IMR-90 (cell line): ENCODE measurements at regions not wholly inside any gene's neighbourhood (a gene's known extent, or its start where the extent isn't known, plus 50 kb on each side); places are given as distances from the start of the nearest gene placed in this dataset.

Source experiments
- ATAC-seq: fragments of 200-7000 bp; cut with Tn5 transposase; 2 replicates; pipeline ENCODE4 v1.9.1; 2020; ENCODE audit warnings: low read depth, mild to moderate bottlenecking, moderate library complexity
- BruUV-seq: library from RNA; stranded (reverse); fragments of 400-500 nt; replicated peaks from 2 replicates; lab custom pipeline; 2021; lab: Mats Ljungman, UMichigan
- CTCF ChIA-PET: fragments of 300-600 bp; formaldehyde crosslinking; extraction: SDS; loops from one replicate; lab custom pipeline; 2021; ENCODE audit warnings: antibody characterized with exemption; lab: Yijun Ruan, JAX
- POLR2A ChIA-PET: fragments of 300-600 bp; sonication (Branson Sonifier 250); formaldehyde crosslinking; loops from one replicate; lab custom pipeline; 2022; ENCODE audit warnings: antibody characterized with exemption; ENCODE audit not compliant: unreplicated experiment; lab: Charles Lee
- DNase-seq: peaks from one replicate; pipeline ENCODE4 v3.0.0; 2013
- H2AFZ ChIP-seq: replicated peaks from 2 replicates; pipeline ENCODE3; 2013; ENCODE audit warnings: low read length, mild to moderate bottlenecking; ENCODE audit not compliant: poor library complexity
- H2AK5ac ChIP-seq: 2 replicates; pipeline ENCODE4 v1.6.1; 2013; ENCODE audit warnings: low read depth, low read length, inconsistent platforms
- H2AK9ac ChIP-seq: replicated peaks from 2 replicates; pipeline ENCODE3; 2013; ENCODE audit warnings: mild to moderate bottlenecking, low read depth, low read length, moderate library complexity; ENCODE audit not compliant: poor library complexity
- H2BK120ac ChIP-seq: 2 replicates; pipeline ENCODE4 v1.6.1; 2013; ENCODE audit warnings: low read depth, low read length, inconsistent platforms
- H2BK15ac ChIP-seq: 3 replicates; pipeline ENCODE4 v1.6.1; 2013; ENCODE audit warnings: low read depth, low read length, inconsistent platforms
- H2BK20ac ChIP-seq: 2 replicates; pipeline ENCODE4 v1.6.1; 2013; ENCODE audit warnings: low read depth, mild to moderate bottlenecking, inconsistent platforms, low read length, moderate library complexity
- H2BK5ac ChIP-seq: 2 replicates; pipeline ENCODE4 v1.6.1; 2013; ENCODE audit warnings: mild to moderate bottlenecking, low read depth, low read length, inconsistent platforms; ENCODE audit not compliant: poor library complexity, severe bottlenecking
- H3K14ac ChIP-seq: replicated peaks from 2 replicates; pipeline ENCODE4 v1.6.1; 2013; ENCODE audit warnings: low read depth, low read length, inconsistent platforms
- H3K18ac ChIP-seq: 2 replicates; pipeline ENCODE4 v1.6.1; 2013; ENCODE audit warnings: low read depth, low read length, control low read depth
- H3K23ac ChIP-seq: 2 replicates; pipeline ENCODE4 v1.6.1; 2013; ENCODE audit warnings: low read depth, low read length, inconsistent platforms
- H3K27ac ChIP-seq: 2 replicates; pipeline ENCODE4 v1.5.1; 2013; ENCODE audit warnings: mild to moderate bottlenecking, control low read depth, low read length; ENCODE audit not compliant: insufficient read depth
- H3K27me3 ChIP-seq: 2 replicates; pipeline ENCODE4 v1.6.1; 2013; ENCODE audit warnings: low read length; ENCODE audit not compliant: control insufficient read depth, insufficient read depth
- H3K36me3 ChIP-seq: 2 replicates; pipeline ENCODE4 v1.6.1; 2013; ENCODE audit warnings: low read length, mixed read lengths; ENCODE audit not compliant: control insufficient read depth, insufficient read depth
- H3K4ac ChIP-seq: 2 replicates; pipeline ENCODE4 v1.6.1; 2013; ENCODE audit warnings: low read depth, low read length, inconsistent platforms
- H3K4me1 ChIP-seq: 2 replicates; pipeline ENCODE4 v1.6.1; 2013; ENCODE audit warnings: low read length, mixed read lengths; ENCODE audit not compliant: control insufficient read depth, insufficient read depth
- H3K4me2 ChIP-seq: 2 replicates; pipeline ENCODE4 v1.6.1; 2013; ENCODE audit warnings: low read depth, mild to moderate bottlenecking, control low read depth, low read length, moderate library complexity
- H3K4me3 ChIP-seq: 2 replicates; pipeline ENCODE4 v1.5.1; 2013; ENCODE audit warnings: low read depth, mild to moderate bottlenecking, control low read depth, low read length, moderate library complexity; ENCODE audit not compliant: insufficient read depth
- H3K56ac ChIP-seq: 2 replicates; pipeline ENCODE4 v1.6.1; 2013; ENCODE audit warnings: low read length, inconsistent platforms; ENCODE audit not compliant: insufficient read depth; ENCODE audit errors: extremely low read depth
- H3K79me1 ChIP-seq, 2 experiments: 2 replicates each; pipeline ENCODE4 v1.6.1; 2013; ENCODE audit warnings: low read length in 2 of 2, inconsistent platforms in 1 of 2, low read depth in 1 of 2
- H3K9ac ChIP-seq: 2 replicates; pipeline ENCODE4 v1.6.1; 2013; ENCODE audit warnings: low read depth, low read length, control low read depth
- H3K9me1 ChIP-seq: 2 replicates; pipeline ENCODE4 v1.6.1; 2013; ENCODE audit warnings: low read length, inconsistent platforms; ENCODE audit not compliant: insufficient read depth
- H3K9me3 ChIP-seq: 2 replicates; pipeline ENCODE4 v1.6.1; 2013; ENCODE audit warnings: low read length; ENCODE audit not compliant: control insufficient read depth, insufficient read depth
- H4K20me1 ChIP-seq: 2 replicates; pipeline ENCODE4 v1.6.1; 2013; ENCODE audit warnings: low read length, inconsistent platforms; ENCODE audit not compliant: insufficient read depth
- H4K5ac ChIP-seq: 2 replicates; pipeline ENCODE4 v1.6.1; 2013; ENCODE audit warnings: mild to moderate bottlenecking, low read depth, low read length, control low read depth
- H4K8ac ChIP-seq, 2 experiments: 2 replicates each; pipeline ENCODE4 v1.6.1; 2013; ENCODE audit warnings: low read depth in 2 of 2, low read length in 2 of 2, control low read depth in 1 of 2, inconsistent platforms in 1 of 2
- H4K91ac ChIP-seq: 2 replicates; pipeline ENCODE4 v1.6.1; 2013; ENCODE audit warnings: low read depth, low read length, inconsistent platforms; ENCODE audit not compliant: insufficient read depth
- CEBPB ChIP-seq: IDR thresholded peaks from 2 replicates; pipeline ENCODE4 v1.6.1; 2012; ENCODE audit warnings: low read depth, low read length, improper control_type of control experiment
- CHD1 ChIP-seq: IDR thresholded peaks from 2 replicates; pipeline ENCODE4 v1.6.1; 2012; ENCODE audit warnings: low read depth, low read length, improper control_type of control experiment
- FOS ChIP-seq: fragments of 150-350 bp; IDR thresholded peaks from 2 replicates; pipeline ENCODE4 v1.6.1; 2016; ENCODE audit warnings: low read depth, low read length
- MAFK ChIP-seq: IDR thresholded peaks from 2 replicates; pipeline ENCODE4 v1.6.1; 2012; ENCODE audit warnings: low read depth, low read length, improper control_type of control experiment
- MAZ ChIP-seq: IDR thresholded peaks from 2 replicates; pipeline ENCODE4 v1.6.1; 2012; ENCODE audit warnings: low read depth, mild to moderate bottlenecking, low read length, improper control_type of control experiment, moderate library complexity, borderline replicate concordance
- MXI1 ChIP-seq: IDR thresholded peaks from 2 replicates; pipeline ENCODE4 v1.6.1; 2012; ENCODE audit warnings: low read depth, mild to moderate bottlenecking, low read length, moderate library complexity, borderline replicate concordance
- NFE2L2 ChIP-seq: fragments of 150-350 bp; IDR thresholded peaks from 2 replicates; pipeline ENCODE4 v1.6.1; 2016; ENCODE audit warnings: low read depth, mild to moderate bottlenecking, low read length
- POLR2A ChIP-seq: IDR thresholded peaks from 2 replicates; pipeline ENCODE4 v1.6.1; 2012; ENCODE audit warnings: mild to moderate bottlenecking, low read depth, low read length
- RAD21 ChIP-seq: IDR thresholded peaks from 2 replicates; pipeline ENCODE4 v1.6.1; 2012; ENCODE audit warnings: low read length, improper control_type of control experiment
- SMC3 ChIP-seq: fragments of 150-350 bp; IDR thresholded peaks from 2 replicates; pipeline ENCODE4 v1.6.1; 2016; ENCODE audit warnings: low read depth, mild to moderate bottlenecking, antibody characterized with exemption, low read length, moderate library complexity
- WGBS, 2 experiments: methylation state at CpG; one replicate each; pipeline versions ENCODE4 v1.1.5 to v1.1.7; 2013; ENCODE audit warnings: missing lambda C conversion rate in 2 of 2; ENCODE audit not compliant: insufficient read length in 1 of 2; ENCODE audit errors: extremely low coverage in 2 of 2; 5-methylcytosine and 5-hydroxymethylcytosine counted together
- dilution Hi-C: fragments of 300-500 bp; cut with HindIII; formaldehyde crosslinking; loops from one replicate; pipeline ENCODE4 v1.14.3; 2018; ENCODE audit warnings: low sequenced_read_pairs; ENCODE audit not compliant: unreplicated experiment
- in situ Hi-C: fragments of 300-500 bp; cut with MboI; formaldehyde crosslinking; loops from 3 replicates; pipeline ENCODE4 v1.14.3; 2019; ENCODE audit warnings: low sequenced_read_pairs, inconsistent platforms, mixed read lengths
- intact Hi-C: fragments of 100-400 bp; cut with micrococcal nuclease; formaldehyde crosslinking; loops from 2 replicates; pipeline ENCODE4 v1.10.0; 2022
- TF ChIP-seq, protein P1 (sequence below): conservative IDR thresholded peaks from 2 replicates; pipeline ENCODE4 v1.5.1; 2012; ENCODE audit warnings: mild to moderate bottlenecking, low read depth, low read length, improper control_type of control experiment
- TF ChIP-seq, protein P2 (sequence below): fragments of 150-350 bp; IDR thresholded peaks from 2 replicates; pipeline ENCODE4 v1.6.1; 2017; ENCODE audit warnings: mild to moderate bottlenecking, antibody characterized with exemption, low read length, low read depth
- TF ChIP-seq, protein P3 (sequence below): fragments of 150-350 bp; IDR thresholded peaks from 2 replicates; pipeline ENCODE4 v1.6.1; 2016; ENCODE audit warnings: low read depth, mild to moderate bottlenecking, low read length, moderate library complexity, borderline replicate concordance

DNA sequence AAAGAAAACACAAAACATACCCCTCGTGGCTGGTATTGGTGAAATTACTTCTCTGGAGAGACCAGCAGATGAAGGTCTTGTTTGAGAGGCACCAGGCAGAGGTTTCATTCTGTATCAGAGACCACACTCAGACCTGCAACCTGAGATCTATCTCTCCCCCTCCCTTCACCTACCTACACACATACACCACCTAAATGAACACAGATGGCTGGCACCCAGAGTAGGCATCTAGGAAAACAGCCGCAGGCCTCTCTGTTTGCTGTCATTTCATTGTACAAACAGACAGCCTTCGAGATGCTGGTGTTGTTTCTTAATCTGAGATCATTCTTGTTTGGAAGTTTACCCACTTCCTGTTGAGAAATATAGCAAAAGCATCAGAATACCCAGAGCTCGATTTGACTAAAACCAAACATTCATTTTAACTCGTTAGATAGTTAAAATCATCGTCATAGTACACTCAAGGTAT lies 173.9 kb upstream of the SLC25A13 start:
- Histone ChIP-seq H3K18ac (no peak overlapping the region), H3K9ac (no peak overlapping the region), H3K4me2 (no peak overlapping the region), H4K5ac (no peak overlapping the region), H2BK15ac (no peak overlapping the region), H4K20me1 (no peaks in the 10 kb centered on the region), H3K4me1 (no peaks in the 10 kb centered on the region), H3K14ac (no peak overlapping the region), H3K23ac (no peak overlapping the region), H3K79me1 (no peaks in the 10 kb centered on the region), H2BK5ac (no peak overlapping the region), H4K91ac (no peak overlapping the region), H2AK5ac (no peak overlapping the region), H4K8ac (no peak overlapping the region), H3K36me3 (no peaks in the 10 kb centered on the region), H2BK120ac (no peak overlapping the region), H3K56ac (no peak overlapping the region), H3K27me3 (no peaks in the 10 kb centered on the region), H3K4ac (no peak overlapping the region), H2BK20ac (no peak overlapping the region), H2AFZ (no peak overlapping the region), H3K27ac (no peak overlapping the region), H3K4me3 (no peak overlapping the region), H3K9me3 (no peaks in the 10 kb centered on the region), H2AK9ac (no peak overlapping the region), H3K9me1 (no peaks in the 10 kb centered on the region)
- intact Hi-C loops: no loop called here
- ChIA-PET POLR2A (no interaction called here), CTCF (no interaction called here)
- in situ Hi-C loops: no loop called here
- no TSS peak for BruUV-seq
- TF ChIP-seq, protein P1, sequence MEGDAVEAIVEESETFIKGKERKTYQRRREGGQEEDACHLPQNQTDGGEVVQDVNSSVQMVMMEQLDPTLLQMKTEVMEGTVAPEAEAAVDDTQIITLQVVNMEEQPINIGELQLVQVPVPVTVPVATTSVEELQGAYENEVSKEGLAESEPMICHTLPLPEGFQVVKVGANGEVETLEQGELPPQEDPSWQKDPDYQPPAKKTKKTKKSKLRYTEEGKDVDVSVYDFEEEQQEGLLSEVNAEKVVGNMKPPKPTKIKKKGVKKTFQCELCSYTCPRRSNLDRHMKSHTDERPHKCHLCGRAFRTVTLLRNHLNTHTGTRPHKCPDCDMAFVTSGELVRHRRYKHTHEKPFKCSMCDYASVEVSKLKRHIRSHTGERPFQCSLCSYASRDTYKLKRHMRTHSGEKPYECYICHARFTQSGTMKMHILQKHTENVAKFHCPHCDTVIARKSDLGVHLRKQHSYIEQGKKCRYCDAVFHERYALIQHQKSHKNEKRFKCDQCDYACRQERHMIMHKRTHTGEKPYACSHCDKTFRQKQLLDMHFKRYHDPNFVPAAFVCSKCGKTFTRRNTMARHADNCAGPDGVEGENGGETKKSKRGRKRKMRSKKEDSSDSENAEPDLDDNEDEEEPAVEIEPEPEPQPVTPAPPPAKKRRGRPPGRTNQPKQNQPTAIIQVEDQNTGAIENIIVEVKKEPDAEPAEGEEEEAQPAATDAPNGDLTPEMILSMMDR: no peak
- TF ChIP-seq SMC3: no peak
- TF ChIP-seq MAFK: no peak
- no peak for TF ChIP-seq RAD21
- TF ChIP-seq NFE2L2: no peak
- no peak for TF ChIP-seq CHD1
- TF ChIP-seq CEBPB: no peak
- TF ChIP-seq MXI1: no peak
- TF ChIP-seq MAZ: no peak
- no peak for TF ChIP-seq POLR2A
- TF ChIP-seq FOS: no peak
- TF ChIP-seq, protein P2, sequence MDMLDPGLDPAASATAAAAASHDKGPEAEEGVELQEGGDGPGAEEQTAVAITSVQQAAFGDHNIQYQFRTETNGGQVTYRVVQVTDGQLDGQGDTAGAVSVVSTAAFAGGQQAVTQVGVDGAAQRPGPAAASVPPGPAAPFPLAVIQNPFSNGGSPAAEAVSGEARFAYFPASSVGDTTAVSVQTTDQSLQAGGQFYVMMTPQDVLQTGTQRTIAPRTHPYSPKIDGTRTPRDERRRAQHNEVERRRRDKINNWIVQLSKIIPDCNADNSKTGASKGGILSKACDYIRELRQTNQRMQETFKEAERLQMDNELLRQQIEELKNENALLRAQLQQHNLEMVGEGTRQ: no peak
- TF ChIP-seq, protein P3, sequence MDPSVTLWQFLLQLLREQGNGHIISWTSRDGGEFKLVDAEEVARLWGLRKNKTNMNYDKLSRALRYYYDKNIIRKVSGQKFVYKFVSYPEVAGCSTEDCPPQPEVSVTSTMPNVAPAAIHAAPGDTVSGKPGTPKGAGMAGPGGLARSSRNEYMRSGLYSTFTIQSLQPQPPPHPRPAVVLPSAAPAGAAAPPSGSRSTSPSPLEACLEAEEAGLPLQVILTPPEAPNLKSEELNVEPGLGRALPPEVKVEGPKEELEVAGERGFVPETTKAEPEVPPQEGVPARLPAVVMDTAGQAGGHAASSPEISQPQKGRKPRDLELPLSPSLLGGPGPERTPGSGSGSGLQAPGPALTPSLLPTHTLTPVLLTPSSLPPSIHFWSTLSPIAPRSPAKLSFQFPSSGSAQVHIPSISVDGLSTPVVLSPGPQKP: no peak
- no CpG with 5 or more reads among the region's 6 CpGs for WGBS, 2 experiments
- dilution Hi-C loops: no loop called here
- DNase-seq: no peak
- ATAC-seq: no peak
